ENCODE measurements at regions not wholly inside any gene's neighbourhood (a gene's known extent, or its start where the extent isn't known, plus 50 kb on each side); places are given as distances from the start of the nearest gene placed in this dataset.

GRCh38 chr4:34271479-34272355 is 1972.6 kb downstream of the ARAP2 start:
- H3K4me3 ChIP-seq (ENCODE audit: low read length) = no peak overlapping the region
- DNase-seq (ENCODE audit: low read depth) = no peak
- TF ChIP-seq, protein P1, sequence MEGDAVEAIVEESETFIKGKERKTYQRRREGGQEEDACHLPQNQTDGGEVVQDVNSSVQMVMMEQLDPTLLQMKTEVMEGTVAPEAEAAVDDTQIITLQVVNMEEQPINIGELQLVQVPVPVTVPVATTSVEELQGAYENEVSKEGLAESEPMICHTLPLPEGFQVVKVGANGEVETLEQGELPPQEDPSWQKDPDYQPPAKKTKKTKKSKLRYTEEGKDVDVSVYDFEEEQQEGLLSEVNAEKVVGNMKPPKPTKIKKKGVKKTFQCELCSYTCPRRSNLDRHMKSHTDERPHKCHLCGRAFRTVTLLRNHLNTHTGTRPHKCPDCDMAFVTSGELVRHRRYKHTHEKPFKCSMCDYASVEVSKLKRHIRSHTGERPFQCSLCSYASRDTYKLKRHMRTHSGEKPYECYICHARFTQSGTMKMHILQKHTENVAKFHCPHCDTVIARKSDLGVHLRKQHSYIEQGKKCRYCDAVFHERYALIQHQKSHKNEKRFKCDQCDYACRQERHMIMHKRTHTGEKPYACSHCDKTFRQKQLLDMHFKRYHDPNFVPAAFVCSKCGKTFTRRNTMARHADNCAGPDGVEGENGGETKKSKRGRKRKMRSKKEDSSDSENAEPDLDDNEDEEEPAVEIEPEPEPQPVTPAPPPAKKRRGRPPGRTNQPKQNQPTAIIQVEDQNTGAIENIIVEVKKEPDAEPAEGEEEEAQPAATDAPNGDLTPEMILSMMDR (conservative IDR thresholded peaks at IDR 0.05; ENCODE audit: low read depth, low read length) = no peak

DNA sequence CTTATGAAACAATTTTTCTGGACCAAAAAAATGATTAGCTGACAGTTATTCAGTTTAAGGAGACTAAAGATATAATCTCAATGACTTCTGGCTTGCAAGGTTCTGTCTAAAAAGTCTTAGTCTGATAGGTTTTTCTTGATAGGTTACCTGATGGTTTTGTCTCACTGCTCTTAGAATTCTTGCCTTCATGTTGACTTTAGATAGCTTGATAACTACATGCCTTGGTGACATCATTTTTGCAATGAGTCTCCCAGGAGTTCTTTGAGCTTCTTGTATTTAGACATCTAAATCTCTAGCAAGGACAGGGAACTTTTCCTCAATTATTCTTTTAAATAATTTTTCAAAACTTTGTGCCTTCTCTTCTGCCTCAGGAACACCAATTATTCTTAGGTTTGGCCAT is 1965.3 kb downstream of the ARAP2 start:
- TF ChIP-seq, protein P1 (conservative IDR thresholded peaks at IDR 0.05; ENCODE audit: low read depth, low read length) = no peak
- no peak for DNase-seq (ENCODE audit: low read depth)
- no peak overlapping the region for H3K4me3 ChIP-seq (ENCODE audit: low read length)

DNA sequence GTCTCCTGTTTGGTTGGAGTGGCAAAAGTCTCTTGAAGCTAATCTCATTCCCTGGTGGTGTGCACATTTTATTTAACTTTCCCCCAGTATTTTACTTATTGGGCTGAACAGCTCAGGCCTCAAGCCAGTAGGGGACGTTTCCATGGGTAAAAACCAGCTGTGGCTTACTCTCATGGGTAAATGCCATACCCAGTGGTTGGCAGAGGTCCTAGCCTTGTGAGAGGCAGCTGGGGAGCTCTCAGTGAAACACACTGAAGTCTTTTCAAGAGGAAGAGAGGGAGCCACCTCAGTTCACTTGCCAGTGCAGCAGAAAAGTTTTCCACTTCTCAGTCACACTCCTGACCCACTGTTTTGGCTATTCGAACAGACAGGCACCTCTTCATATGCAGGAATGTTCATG is 1964.2 kb downstream of the ARAP2 start:
- no peak overlapping the region for H3K4me3 ChIP-seq (ENCODE audit: low read length)
- TF ChIP-seq, protein P1 (conservative IDR thresholded peaks at IDR 0.05; ENCODE audit: low read depth, low read length) = no peak
- DNase-seq (ENCODE audit: low read depth) = no peak

GRCh38 chr4:34281826-34282225 is 1962.5 kb downstream of the ARAP2 start:
- TF ChIP-seq, protein P1 (conservative IDR thresholded peaks at IDR 0.05; ENCODE audit: low read depth, low read length) = no peak
- DNase-seq (ENCODE audit: low read depth) = no peak
- H3K4me3 ChIP-seq (ENCODE audit: low read length) = no peak overlapping the region

DNA sequence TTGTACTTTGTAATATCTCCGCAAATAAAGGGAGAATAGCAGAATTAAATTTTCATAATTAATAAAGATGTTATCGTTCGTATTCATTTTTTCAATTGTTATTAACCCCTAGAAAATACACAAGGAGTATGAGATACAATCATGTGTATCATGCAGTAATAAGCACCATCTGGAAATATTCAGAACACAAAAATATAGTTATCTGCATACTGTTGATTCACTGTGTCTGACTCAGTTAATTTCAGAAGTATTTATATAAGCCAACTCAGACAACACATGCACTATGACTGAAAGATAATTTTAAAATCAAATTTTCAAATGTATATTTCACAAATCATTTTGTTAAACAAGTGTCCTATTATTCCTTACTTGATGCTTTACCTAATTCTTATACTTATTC is 1954.8 kb downstream of the ARAP2 start:
- DNase-seq (ENCODE audit: low read depth) = no peak
- TF ChIP-seq, protein P1 (conservative IDR thresholded peaks at IDR 0.05; ENCODE audit: low read depth, low read length) = no peak
- no peak overlapping the region for H3K4me3 ChIP-seq (ENCODE audit: low read length)

- no peak for DNase-seq (ENCODE audit: low read depth)
- TF ChIP-seq, protein P1 (conservative IDR thresholded peaks at IDR 0.05; ENCODE audit: low read depth, low read length) = no peak
Measured at GRCh38 chr4:34289962-34290361, 1954.4 kb downstream of the ARAP2 start.

GRCh38 chr4:34293459-34293858 is 1950.9 kb downstream of the ARAP2 start:
- TF ChIP-seq, protein P1 (conservative IDR thresholded peaks at IDR 0.05; ENCODE audit: low read depth, low read length) = no peak
- H3K4me3 ChIP-seq (ENCODE audit: low read length) = no peak overlapping the region
- no peak for DNase-seq (ENCODE audit: low read depth)

More at GRCh38 chr4:34289962-34290361, 1954.4 kb downstream of the ARAP2 start:
- H3K4me3 ChIP-seq (ENCODE audit: low read length) = no peak overlapping the region

Measured in retinal pigment epithelial cell (primary cell).